H9 (cell line): ENCODE measurements at regions not wholly inside any gene's neighbourhood (a gene's known extent, or its start where the extent isn't known, plus 50 kb on each side); places are given as distances from the start of the nearest gene placed in this dataset.

Experiments
- DNase-seq: peaks from one replicate; pipeline ENCODE4 v3.0.0-alpha.2; 2017
- H2AFZ ChIP-seq: one replicate; pipeline ENCODE4 v1.6.1; 2013; ENCODE audit warnings: mild to moderate bottlenecking, low read length, control low read depth, moderate library complexity
- H2AK5ac ChIP-seq: 2 replicates; pipeline ENCODE4 v1.6.1; 2013; ENCODE audit warnings: low read length, control low read depth, mixed read lengths; ENCODE audit not compliant: insufficient read length
- H2BK120ac ChIP-seq: one replicate; pipeline ENCODE4 v1.6.1; 2013; ENCODE audit warnings: low read depth, mild to moderate bottlenecking, low read length, control low read depth, inconsistent platforms; ENCODE audit not compliant: poor library complexity, severe bottlenecking
- H2BK12ac ChIP-seq: 2 replicates; pipeline ENCODE4 v1.6.1; 2013; ENCODE audit warnings: low read length, control low read depth, mixed read lengths, low read depth; ENCODE audit not compliant: insufficient read length
- H2BK15ac ChIP-seq: 2 replicates; pipeline ENCODE4 v1.6.1; 2013; ENCODE audit warnings: low read depth, low read length, control low read depth
- H2BK20ac ChIP-seq: one replicate; pipeline ENCODE4 v1.6.1; 2013; ENCODE audit warnings: low read depth, mild to moderate bottlenecking, low read length, control low read depth, inconsistent platforms; ENCODE audit not compliant: poor library complexity, severe bottlenecking
- H2BK5ac ChIP-seq: 2 replicates; pipeline ENCODE4 v1.6.1; 2013; ENCODE audit warnings: low read length, control low read depth, mixed read lengths; ENCODE audit not compliant: insufficient read length
- H3K14ac ChIP-seq: 2 replicates; pipeline ENCODE4 v1.6.1; 2013; ENCODE audit warnings: low read length, control low read depth; ENCODE audit not compliant: insufficient read depth
- H3K18ac ChIP-seq: 2 replicates; pipeline ENCODE4 v1.6.1; 2013; ENCODE audit warnings: low read depth, mild to moderate bottlenecking, mixed read lengths, low read length, control low read depth; ENCODE audit not compliant: insufficient read length
- H3K23ac ChIP-seq: 2 replicates; pipeline ENCODE4 v1.6.1; 2013; ENCODE audit warnings: low read length, control low read depth, mixed read lengths, low read depth; ENCODE audit not compliant: insufficient read length
- H3K23me2 ChIP-seq: 2 replicates; pipeline ENCODE4 v1.6.1; 2013; ENCODE audit warnings: low read depth, mild to moderate bottlenecking, mixed read lengths, low read length, control low read depth; ENCODE audit not compliant: insufficient read length, poor library complexity, severe bottlenecking
- H3K27ac ChIP-seq: 2 replicates; pipeline ENCODE4 v1.5.1; 2013; ENCODE audit warnings: low read length, control low read depth, mixed read lengths, low read depth; ENCODE audit not compliant: insufficient read length
- H3K27me3 ChIP-seq: 2 replicates; pipeline ENCODE4 v1.6.1; 2013; ENCODE audit warnings: low read length, control low read depth, inconsistent platforms; ENCODE audit not compliant: insufficient read depth
- H3K4ac ChIP-seq: 2 replicates; pipeline ENCODE4 v1.6.1; 2013; ENCODE audit warnings: low read depth, mild to moderate bottlenecking, control low read depth, inconsistent platforms, low read length, moderate library complexity
- H3K4me1 ChIP-seq: 2 replicates; pipeline ENCODE4 v1.6.1; 2013; ENCODE audit warnings: low read length, control low read depth, inconsistent platforms; ENCODE audit not compliant: insufficient read depth
- H3K4me2 ChIP-seq: 2 replicates; pipeline ENCODE4 v1.6.1; 2013; ENCODE audit warnings: low read length, control low read depth, mixed read lengths; ENCODE audit not compliant: insufficient read length, insufficient read depth
- H3K56ac ChIP-seq: 2 replicates; pipeline ENCODE4 v1.6.1; 2013; ENCODE audit warnings: low read depth, mild to moderate bottlenecking, mixed read lengths, low read length, control low read depth; ENCODE audit not compliant: insufficient read length
- H3K79me1 ChIP-seq: 2 replicates; pipeline ENCODE4 v1.6.1; 2013; ENCODE audit warnings: low read depth, mild to moderate bottlenecking, moderate library complexity, low read length, control low read depth, inconsistent platforms; ENCODE audit not compliant: insufficient read depth, poor library complexity, severe bottlenecking
- H3K79me2 ChIP-seq: 2 replicates; pipeline ENCODE4 v1.6.1; 2013; ENCODE audit warnings: low read length, control low read depth, inconsistent platforms; ENCODE audit not compliant: insufficient read depth
- H3K9ac ChIP-seq: 2 replicates; pipeline ENCODE4 v1.6.1; 2013; ENCODE audit warnings: low read length, control low read depth, mixed read lengths; ENCODE audit not compliant: insufficient read length; ENCODE audit errors: extremely low read depth
- H3K9me3 ChIP-seq: one replicate; pipeline ENCODE4 v1.6.1; 2013; ENCODE audit warnings: low read depth, low read length, inconsistent platforms; ENCODE audit not compliant: control insufficient read depth
- H3T11ph ChIP-seq: one replicate; pipeline ENCODE4 v1.6.1; 2013; ENCODE audit warnings: mild to moderate bottlenecking, low read length, control low read depth, inconsistent platforms
- H4K20me1 ChIP-seq: one replicate; pipeline ENCODE4 v1.6.1; 2013; ENCODE audit not compliant: control insufficient read depth, insufficient read length, insufficient read depth
- H4K5ac ChIP-seq: 2 replicates; pipeline ENCODE4 v1.6.1; 2013; ENCODE audit warnings: low read depth, mild to moderate bottlenecking, mixed read lengths, low read length, control low read depth; ENCODE audit not compliant: insufficient read length
- H4K8ac ChIP-seq: replicated peaks from 2 replicates; pipeline ENCODE4 v1.6.1; 2013; ENCODE audit warnings: low read length, control low read depth, mixed read lengths, low read depth; ENCODE audit not compliant: insufficient read length
- H4K91ac ChIP-seq: 2 replicates; pipeline ENCODE4 v1.6.1; 2013; ENCODE audit warnings: low read depth, mild to moderate bottlenecking, moderate library complexity, mixed read lengths, low read length, control low read depth; ENCODE audit not compliant: insufficient read length
- H3K27ac Mint-ChIP-seq, 3 experiments: 2 replicates in 2 of 3; 3 replicates in 1 of 3; pipeline ENCODE4 v1.8.0; 2020 to 2021; ENCODE audit warnings: mixed read lengths in 3 of 3, mild to moderate bottlenecking in 1 of 3, moderate library complexity in 1 of 3
- H3K27me3 Mint-ChIP-seq: 2 replicates; pipeline ENCODE4 v1.8.0; 2021; ENCODE audit warnings: low read depth, mild to moderate bottlenecking, moderate library complexity, mixed read lengths
- H3K36me3 Mint-ChIP-seq, 3 experiments: 2 replicates in 2 of 3; 3 replicates in 1 of 3; pipeline ENCODE4 v1.8.0; 2020 to 2021; ENCODE audit warnings: low read depth in 3 of 3, mixed read lengths in 3 of 3; ENCODE audit not compliant: insufficient read depth in 1 of 3
- H3K4me1 Mint-ChIP-seq, 2 experiments: 2 replicates each; pipeline ENCODE4 v1.8.0; 2020; ENCODE audit warnings: mixed read lengths in 2 of 2
- H3K4me3 Mint-ChIP-seq, 2 experiments: 2 replicates in 1 of 2; 3 replicates in 1 of 2; pipeline ENCODE4 v1.8.0; 2020 to 2021; ENCODE audit warnings: mild to moderate bottlenecking in 2 of 2, mixed read lengths in 2 of 2, moderate library complexity in 1 of 2
- H3K9me3 Mint-ChIP-seq, 2 experiments: 2 replicates in 1 of 2; 3 replicates in 1 of 2; pipeline ENCODE4 v1.8.0; 2020; ENCODE audit warnings: mild to moderate bottlenecking in 2 of 2, mixed read lengths in 2 of 2, moderate library complexity in 1 of 2
- CTCF ChIP-seq: fragments of 200-600 bp; sonication (generic); conservative IDR thresholded peaks from 3 replicates; pipeline ENCODE4 v1.8.0; 2021; ENCODE audit warnings: antibody characterized with exemption, mild to moderate bottlenecking
- WGBS: extraction: QIAGEN DNeasy Blood & Tissue Kit; methylation state at CpG from one replicate; pipeline ENCODE4 v1.1.7; 2013; ENCODE audit warnings: missing lambda C conversion rate, low lambda C conversion rate, mixed read lengths; ENCODE audit not compliant: insufficient read length; ENCODE audit errors: extremely low coverage; 5-methylcytosine and 5-hydroxymethylcytosine counted together

- H3K9me3 Mint-ChIP-seq: no peaks in the 10 kb centered on the region
- H3K4me2 ChIP-seq: no peak overlapping the region
- no peak overlapping the region for H3K4me3 Mint-ChIP-seq
- no peaks in the 10 kb centered on the region for H4K20me1 ChIP-seq
- no peak overlapping the region for H3K4ac ChIP-seq
- no peak overlapping the region for H2AFZ ChIP-seq
- H2AK5ac ChIP-seq: no peak overlapping the region
- no peak overlapping the region for H3K23ac ChIP-seq
- H3K27me3 Mint-ChIP-seq: no peaks in the 10 kb centered on the region; the same call in 1 of the 2 replicates
- H4K91ac ChIP-seq: no peak overlapping the region
- peaks cover 3 to 5% of the 10 kb centered on the region in 2 experiments; a peak in 3 of 4 replicates for H3K4me1 Mint-ChIP-seq
- no peak overlapping the region for H2BK5ac ChIP-seq
- H2BK15ac ChIP-seq: no peak overlapping the region
- H2BK20ac ChIP-seq: no peak overlapping the region
- H3K27ac ChIP-seq: no peak overlapping the region
- no peaks in the 10 kb centered on the region for H3K36me3 Mint-ChIP-seq
- no peak overlapping the region for H3T11ph ChIP-seq
- H3K4me1 ChIP-seq: no peaks in the 10 kb centered on the region
- H3K18ac ChIP-seq: no peak overlapping the region
- H4K5ac ChIP-seq: no peak overlapping the region
- H2BK12ac ChIP-seq: no peak overlapping the region
- H3K23me2 ChIP-seq: no peaks in the 10 kb centered on the region
- no peak overlapping the region for H3K14ac ChIP-seq
- H3K79me1 ChIP-seq: no peaks in the 10 kb centered on the region
- TF ChIP-seq CTCF: no peak
- no peak overlapping the region for H4K8ac ChIP-seq
- H3K9me3 ChIP-seq: no peaks in the 10 kb centered on the region
- H3K79me2 ChIP-seq: no peaks in the 10 kb centered on the region
- DNase-seq: no peak
- no peak overlapping the region for H2BK120ac ChIP-seq
- no CpG with 5 or more reads among the region's 3 CpGs for WGBS
- H3K27ac Mint-ChIP-seq: no peak overlapping the region
- no peaks in the 10 kb centered on the region for H3K27me3 ChIP-seq
- no peak overlapping the region for H3K56ac ChIP-seq
- H3K9ac ChIP-seq: no peak overlapping the region
These were observed 756.7 kb downstream of the NR2F2 start for GRCh38 chr15:97087006-97087741.
